SK-N-MC (cell line): ENCODE measurements at regions not wholly inside any gene's neighbourhood (a gene's known extent, or its start where the extent isn't known, plus 50 kb on each side); places are given as distances from the start of the nearest gene placed in this dataset.

ENCODE experiments used
- EZH2 ChIP-seq: fragments of 200-600 bp; sonication (generic); IDR thresholded peaks from one replicate; pipeline ENCODE4 v1.6.1; 2017; ENCODE audit warnings: antibody characterized with exemption
- FOXP2 ChIP-seq: optimal IDR thresholded peaks from 2 replicates; pipeline ENCODE3; 2011; ENCODE audit warnings: mild to moderate bottlenecking, moderate library complexity; ENCODE audit not compliant: insufficient read depth; ENCODE audit errors: extremely low read length, control extremely low read depth
- POLR2AphosphoS5 ChIP-seq: IDR thresholded peaks from 2 replicates; pipeline ENCODE4 v1.6.1; 2012; ENCODE audit warnings: mild to moderate bottlenecking, low read depth, low read length, borderline replicate concordance

GRCh38 chr11:112453601-112454577 lies 193.2 kb upstream of the PLET1 start:
- no peak for TF ChIP-seq EZH2
- TF ChIP-seq POLR2AphosphoS5: no peak
- no peak for TF ChIP-seq FOXP2
